Mesenchymal stem cell (in vitro differentiated cells and primary cell): ENCODE measurements at regions not wholly inside any gene's neighbourhood (a gene's known extent, or its start where the extent isn't known, plus 50 kb on each side); places are given as distances from the start of the nearest gene placed in this dataset.

Source experiments
- DNase-seq: peaks from one replicate; pipeline ENCODE4 v3.0.0-alpha.2; 2013
- H2AFZ ChIP-seq: one replicate; pipeline ENCODE4 v1.6.1; 2013; ENCODE audit warnings: low read depth, mild to moderate bottlenecking, control low read depth, inconsistent platforms, low read length, moderate library complexity
- H2AK5ac ChIP-seq: 2 replicates; pipeline ENCODE4 v1.6.1; 2013; ENCODE audit warnings: low read length, moderate library complexity, mild to moderate bottlenecking, inconsistent platforms; ENCODE audit not compliant: severe bottlenecking
- H2BK120ac ChIP-seq: one replicate; pipeline ENCODE4 v1.6.1; 2013; ENCODE audit warnings: low read depth, mild to moderate bottlenecking, inconsistent platforms, low read length, moderate library complexity
- H2BK12ac ChIP-seq, 2 experiments: one replicate each; pipeline ENCODE4 v1.6.1; 2013; ENCODE audit warnings: inconsistent platforms in 2 of 2, low read length in 2 of 2, mild to moderate bottlenecking in 2 of 2, moderate library complexity in 2 of 2, control low read depth in 1 of 2
- H2BK15ac ChIP-seq: one replicate; pipeline ENCODE4 v1.6.1; 2013; ENCODE audit warnings: mild to moderate bottlenecking, low read depth, inconsistent platforms; ENCODE audit not compliant: poor library complexity, severe bottlenecking
- H2BK5ac ChIP-seq: 2 replicates; pipeline ENCODE4 v1.6.1; 2013; ENCODE audit warnings: low read depth, mild to moderate bottlenecking, low read length, control low read depth, inconsistent platforms; ENCODE audit not compliant: poor library complexity, severe bottlenecking
- H3K14ac ChIP-seq, 2 experiments: one replicate each; pipeline ENCODE4 v1.6.1; 2013; ENCODE audit warnings: inconsistent platforms in 2 of 2, low read length in 2 of 2, control low read depth in 1 of 2, mild to moderate bottlenecking in 1 of 2, moderate library complexity in 1 of 2
- H3K18ac ChIP-seq, 2 experiments: one replicate each; pipeline ENCODE4 v1.6.1; 2013; ENCODE audit warnings: inconsistent platforms in 2 of 2, low read length in 2 of 2, control low read depth in 1 of 2, low read depth in 1 of 2, mild to moderate bottlenecking in 1 of 2
- H3K23ac ChIP-seq, 2 experiments: one replicate each; pipeline ENCODE4 v1.6.1; 2013; ENCODE audit warnings: inconsistent platforms in 2 of 2, low read length in 2 of 2, mild to moderate bottlenecking in 2 of 2, moderate library complexity in 2 of 2, control low read depth in 1 of 2
- H3K27ac ChIP-seq: 2 replicates; pipeline ENCODE4 v1.5.1; 2013; ENCODE audit warnings: mild to moderate bottlenecking, moderate library complexity, low read length, control low read depth, inconsistent platforms; ENCODE audit not compliant: poor library complexity, severe bottlenecking
- H3K27me3 ChIP-seq, 2 experiments: 2 replicates each; pipeline versions ENCODE4 v1.6.1 to v1.7.0; 2013; ENCODE audit warnings: low read length in 2 of 2, mild to moderate bottlenecking in 2 of 2, moderate library complexity in 2 of 2, control low read depth in 1 of 2, inconsistent platforms in 1 of 2; ENCODE audit not compliant: control insufficient read depth in 1 of 2, insufficient read depth in 1 of 2
- H3K36me3 ChIP-seq, 2 experiments: 2 replicates each; pipeline versions ENCODE4 v1.6.1 to v1.7.0; 2013; ENCODE audit warnings: low read length in 2 of 2, control low read depth in 1 of 2, inconsistent platforms in 1 of 2, low read depth in 1 of 2, mild to moderate bottlenecking in 1 of 2; ENCODE audit not compliant: insufficient read depth in 2 of 2, control insufficient read depth in 1 of 2
- H3K4ac ChIP-seq, 2 experiments: one replicate each; pipeline ENCODE4 v1.6.1; 2013; ENCODE audit warnings: inconsistent platforms in 2 of 2, low read length in 2 of 2, mild to moderate bottlenecking in 2 of 2, moderate library complexity in 2 of 2, control low read depth in 1 of 2, low read depth in 1 of 2
- H3K4me1 ChIP-seq: 2 replicates; pipeline ENCODE4 v1.6.1; 2013; ENCODE audit warnings: low read depth, low read length, control low read depth; ENCODE audit not compliant: control insufficient read depth, insufficient read depth
- H3K4me2 ChIP-seq: 2 replicates; pipeline ENCODE4 v1.6.1; 2013; ENCODE audit warnings: low read length, mild to moderate bottlenecking, inconsistent platforms; ENCODE audit not compliant: poor library complexity, severe bottlenecking
- H3K4me3 ChIP-seq, 2 experiments: 2 replicates each; pipeline versions ENCODE4 v1.5.1 to v1.7.0; 2013; ENCODE audit warnings: low read length in 2 of 2, mild to moderate bottlenecking in 2 of 2, control low read depth in 1 of 2, low read depth in 1 of 2; ENCODE audit not compliant: insufficient read depth in 1 of 2
- H3K79me1 ChIP-seq: replicated peaks from 2 replicates; pipeline ENCODE4 v1.6.1; 2013; ENCODE audit warnings: mild to moderate bottlenecking, control low read depth, low read length, inconsistent platforms; ENCODE audit not compliant: poor library complexity, severe bottlenecking
- H3K9ac ChIP-seq: 2 replicates; pipeline ENCODE4 v1.7.0; 2013; ENCODE audit warnings: mild to moderate bottlenecking, low read length, moderate library complexity
- H3K9me3 ChIP-seq: 2 replicates; pipeline ENCODE4 v1.7.0; 2013; ENCODE audit warnings: mild to moderate bottlenecking, low read length; ENCODE audit not compliant: control insufficient read depth
- H4K8ac ChIP-seq: one replicate; pipeline ENCODE4 v1.6.1; 2013; ENCODE audit warnings: inconsistent platforms, mild to moderate bottlenecking, low read length, moderate library complexity
- H4K91ac ChIP-seq: one replicate; pipeline ENCODE4 v1.6.1; 2013; ENCODE audit warnings: mild to moderate bottlenecking, low read length, inconsistent platforms
- WGBS: methylation state at CpG from one replicate; pipeline ENCODE4 v1.1.7; 2013; ENCODE audit warnings: mixed read lengths; 5-methylcytosine and 5-hydroxymethylcytosine counted together

DNA sequence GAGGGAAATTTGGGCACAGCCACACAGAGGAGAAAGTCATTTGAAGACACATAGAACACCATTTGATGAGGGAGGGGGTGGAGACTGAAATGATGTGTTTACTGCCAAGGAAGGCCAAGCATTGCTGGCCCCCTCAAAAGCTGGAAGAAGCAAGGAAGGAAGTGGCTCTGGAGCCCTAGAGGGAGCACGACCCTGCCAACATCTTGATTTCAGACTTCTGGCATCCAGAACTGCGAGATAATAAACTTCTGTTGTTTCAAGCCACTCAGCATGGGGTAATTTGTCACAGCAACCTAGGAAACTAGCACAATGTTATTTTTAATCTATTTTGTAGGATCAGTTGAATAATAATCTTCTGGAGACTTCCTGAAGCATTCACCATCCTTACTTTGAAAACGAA lies 314.8 kb upstream of the GOT2 start:
- peaks cover 6% of the 10 kb centered on the region for H3K4me1 ChIP-seq
- H2AK5ac ChIP-seq: no peak overlapping the region
- no peak overlapping the region for H2BK120ac ChIP-seq
- H2BK15ac ChIP-seq: no peak overlapping the region
- no peak overlapping the region for H3K18ac ChIP-seq
- no peak overlapping the region for H2AFZ ChIP-seq
- H3K79me1 ChIP-seq: no peaks in the 10 kb centered on the region
- no peak overlapping the region for H3K14ac ChIP-seq
- H2BK12ac ChIP-seq: no peak overlapping the region
- no peak overlapping the region for H3K4me3 ChIP-seq
- WGBS: 13% methylated on average over 1 of the region's 3 CpGs
- H3K23ac ChIP-seq: no peak overlapping the region
- H4K8ac ChIP-seq: no peak overlapping the region
- H3K9me3 ChIP-seq: no peaks in the 10 kb centered on the region
- no peaks in the 10 kb centered on the region for H3K27me3 ChIP-seq
- DNase-seq: no peak
- H3K4me2 ChIP-seq: no peak overlapping the region
- H3K36me3 ChIP-seq: no peaks in the 10 kb centered on the region
- no peak overlapping the region for H4K91ac ChIP-seq
- no peak overlapping the region for H3K9ac ChIP-seq
- no peak overlapping the region for H2BK5ac ChIP-seq
- no peak overlapping the region for H3K27ac ChIP-seq
- H3K4ac ChIP-seq: no peak overlapping the region

DNA sequence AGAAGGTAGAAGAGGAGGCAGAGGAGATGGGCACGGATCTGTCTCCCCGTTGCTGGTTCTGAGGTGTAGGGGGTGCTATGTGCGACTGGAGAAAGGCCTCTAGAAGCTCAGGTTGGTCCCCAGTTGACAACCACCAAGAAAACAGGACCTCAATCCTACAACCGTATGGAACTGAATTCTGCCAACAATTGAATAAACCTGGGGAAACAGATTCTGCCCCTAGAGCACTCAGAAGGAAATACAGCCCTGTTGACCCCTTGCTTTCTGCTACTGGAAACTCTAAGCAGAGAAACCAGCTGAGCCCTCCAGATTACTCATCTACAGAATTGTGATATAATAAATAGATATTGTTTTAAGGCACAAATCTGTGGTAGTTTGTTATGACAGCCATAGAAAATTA lies 313.0 kb upstream of the GOT2 start:
- no peak overlapping the region for H2AFZ ChIP-seq
- no peak overlapping the region for H3K14ac ChIP-seq
- no peak overlapping the region for H3K9ac ChIP-seq
- 61% methylated on average over 4 of the region's 4 CpGs for WGBS
- no peak overlapping the region for H2AK5ac ChIP-seq
- H3K27me3 ChIP-seq: no peaks in the 10 kb centered on the region
- no peak overlapping the region for H3K18ac ChIP-seq
- H3K4me1 ChIP-seq: peaks cover 5% of the 10 kb centered on the region
- H4K8ac ChIP-seq: no peak overlapping the region
- H2BK120ac ChIP-seq: no peak overlapping the region
- H3K79me1 ChIP-seq: no peaks in the 10 kb centered on the region
- no peak overlapping the region for H3K4me2 ChIP-seq
- DNase-seq: no peak
- H2BK5ac ChIP-seq: no peak overlapping the region
- no peak overlapping the region for H3K23ac ChIP-seq
- H3K36me3 ChIP-seq: no peaks in the 10 kb centered on the region
- no peak overlapping the region for H2BK15ac ChIP-seq
- no peak overlapping the region for H3K4me3 ChIP-seq
- H3K4ac ChIP-seq: no peak overlapping the region
- H2BK12ac ChIP-seq: no peak overlapping the region
- no peaks in the 10 kb centered on the region for H3K9me3 ChIP-seq
- no peak overlapping the region for H3K27ac ChIP-seq
- no peak overlapping the region for H4K91ac ChIP-seq

DNA sequence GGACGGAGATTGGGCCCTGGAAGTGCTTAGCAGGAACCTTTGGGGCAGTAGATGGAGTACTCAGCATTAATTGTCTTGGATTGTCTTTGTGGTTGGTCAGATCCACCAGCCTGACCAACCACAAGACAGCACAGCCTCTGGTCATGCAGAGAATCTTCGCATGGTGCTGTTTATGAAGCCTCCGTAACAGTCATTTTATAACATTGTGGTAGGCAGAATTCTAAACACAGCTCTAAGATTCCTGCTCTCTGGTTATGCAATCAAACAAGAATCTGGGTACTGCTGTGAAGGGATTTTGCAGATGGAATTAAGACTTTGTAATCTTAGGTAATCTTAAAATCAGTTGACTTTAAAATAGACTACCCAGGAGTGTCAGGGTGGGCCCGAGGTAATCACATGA lies 312.2 kb upstream of the GOT2 start:
- Histone ChIP-seq H2BK15ac (no peak overlapping the region), H3K27me3 (no peaks in the 10 kb centered on the region), H3K9ac (no peak overlapping the region), H3K27ac (peak overlapping the region; percentile 79), H3K4me3 (no peak overlapping the region), H2BK5ac (peak overlapping the region; percentile 3), H3K4ac (no peak overlapping the region), H3K4me1 (peaks cover 5% of the 10 kb centered on the region), H4K8ac (no peak overlapping the region), H3K9me3 (no peaks in the 10 kb centered on the region), H3K23ac (no peak overlapping the region), H3K36me3 (no peaks in the 10 kb centered on the region), H3K4me2 (no peak overlapping the region), H2BK12ac (no peak overlapping the region), H3K79me1 (no peaks in the 10 kb centered on the region), H4K91ac (no peak overlapping the region), H3K14ac (no peak overlapping the region), H2AFZ (no peak overlapping the region), H2AK5ac (no peak overlapping the region), H2BK120ac (no peak overlapping the region), H3K18ac (no peak overlapping the region)
- DNase-seq: peak; percentile 69
- 57% methylated on average over 3 of the region's 4 CpGs for WGBS

- no peak overlapping the region for H4K91ac ChIP-seq
- no peaks in the 10 kb centered on the region for H3K36me3 ChIP-seq
- no peak overlapping the region for H2BK5ac ChIP-seq
- H2BK12ac ChIP-seq: no peak overlapping the region
- no peak overlapping the region for H2BK15ac ChIP-seq
- no peak overlapping the region for H3K4me2 ChIP-seq
- H3K4me3 ChIP-seq: no peak overlapping the region
- no peak overlapping the region for H3K18ac ChIP-seq
- no peak overlapping the region for H3K14ac ChIP-seq
- no peak overlapping the region for H4K8ac ChIP-seq
- peak overlapping the region; percentile 79 for H3K27ac ChIP-seq
- no CpG with 5 or more reads among the region's 4 CpGs for WGBS
- no peaks in the 10 kb centered on the region for H3K27me3 ChIP-seq
- no peak overlapping the region for H2AFZ ChIP-seq
- H2AK5ac ChIP-seq: no peak overlapping the region
- no peak overlapping the region for H3K23ac ChIP-seq
- DNase-seq: no peak
- no peaks in the 10 kb centered on the region for H3K9me3 ChIP-seq
- H2BK120ac ChIP-seq: no peak overlapping the region
- H3K79me1 ChIP-seq: no peaks in the 10 kb centered on the region
- no peak overlapping the region for H3K9ac ChIP-seq
- no peak overlapping the region for H3K4ac ChIP-seq
- peaks cover 5% of the 10 kb centered on the region for H3K4me1 ChIP-seq
Measured at GRCh38 chr16:59045501-59045900, 311.4 kb upstream of the GOT2 start.
